ENCODE measurements at regions not wholly inside any gene's neighbourhood (a gene's known extent, or its start where the extent isn't known, plus 50 kb on each side); places are given as distances from the start of the nearest gene placed in this dataset.

DNA sequence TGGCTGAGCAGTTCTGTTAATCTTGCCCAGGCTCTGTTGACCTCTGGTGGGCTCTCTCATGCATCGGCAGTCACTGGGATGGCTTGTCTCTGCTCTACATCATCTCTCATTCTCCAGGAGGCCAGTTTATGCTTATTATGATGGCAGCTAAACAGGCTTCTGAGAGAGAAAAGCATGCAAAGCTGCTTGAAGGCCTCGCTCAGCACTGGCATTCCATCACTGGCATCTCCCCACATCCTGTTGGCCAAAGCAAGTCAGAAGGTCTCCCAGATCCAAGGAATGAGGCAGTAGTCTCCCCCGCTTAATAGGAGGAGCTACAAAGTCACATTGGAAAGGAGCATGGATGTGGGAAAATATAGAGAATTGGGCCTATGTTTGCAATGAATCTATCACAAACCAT, 212.6 kb downstream of the ZNF621 start:
- TF ChIP-seq CTCF (conservative IDR thresholded peaks at IDR 0.05; ENCODE audit: low read length) (no peak), EZH2phosphoT487 (IDR thresholded peaks at IDR 0.05; ENCODE audit: borderline replicate concordance, low read depth, low read length) (no peak)

Measured in OCI-LY7 (cell line).